Iris pigment epithelial cell (primary cell): ENCODE measurements at regions not wholly inside any gene's neighbourhood (a gene's known extent, or its start where the extent isn't known, plus 50 kb on each side); places are given as distances from the start of the nearest gene placed in this dataset.

Experiments
- DNase-seq: peaks from one replicate; pipeline ENCODE4 v3.0.0-alpha.2; 2011; ENCODE audit warnings: low read depth

DNA sequence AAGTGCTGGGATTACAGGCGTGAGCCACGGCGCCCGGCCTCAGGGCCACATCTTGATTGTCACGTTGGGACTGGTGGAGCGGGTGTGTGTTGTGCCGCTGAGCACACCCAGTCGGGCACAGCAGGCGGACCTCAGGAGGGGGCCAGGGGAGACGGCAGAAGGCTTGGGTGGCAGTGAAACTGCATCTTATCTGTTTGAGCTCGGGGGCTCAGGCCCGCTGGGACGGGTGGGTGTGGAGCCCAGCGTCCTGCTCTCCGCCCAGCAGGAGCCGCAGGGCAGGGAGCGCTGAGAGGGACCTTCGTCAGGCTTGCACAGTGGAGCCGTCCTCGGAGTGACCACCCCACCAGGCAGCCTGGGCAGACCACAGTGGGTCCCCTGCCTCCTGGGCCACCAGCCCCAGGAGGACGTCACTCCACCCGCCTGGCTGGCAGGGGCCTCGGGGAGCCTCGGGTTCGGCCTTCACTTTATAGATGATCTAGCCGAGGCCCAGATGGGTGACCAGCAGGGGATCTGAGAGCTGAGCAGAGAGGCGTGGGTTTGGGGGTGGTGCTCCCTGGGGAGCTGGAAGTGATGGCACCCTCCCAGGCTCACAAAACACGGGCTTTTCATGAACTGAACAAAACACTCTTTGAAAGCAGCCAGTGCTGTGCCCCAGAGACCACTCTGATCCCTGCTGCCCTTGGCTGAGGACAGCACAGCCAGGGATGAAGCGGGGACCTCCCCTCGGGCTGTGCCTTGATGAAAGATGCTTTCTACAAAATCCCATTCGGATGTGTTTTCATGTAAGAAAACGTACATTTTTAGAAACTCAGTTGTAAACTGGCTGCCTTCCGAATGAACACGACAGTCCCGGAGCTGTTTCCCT is 181.1 kb downstream of the SEC14L1 start:
- DNase-seq: peak; percentile 40

- peak; percentile 98 for DNase-seq
Measured at GRCh38 chr17:77322514-77323412, 182.0 kb downstream of the SEC14L1 start.

DNA sequence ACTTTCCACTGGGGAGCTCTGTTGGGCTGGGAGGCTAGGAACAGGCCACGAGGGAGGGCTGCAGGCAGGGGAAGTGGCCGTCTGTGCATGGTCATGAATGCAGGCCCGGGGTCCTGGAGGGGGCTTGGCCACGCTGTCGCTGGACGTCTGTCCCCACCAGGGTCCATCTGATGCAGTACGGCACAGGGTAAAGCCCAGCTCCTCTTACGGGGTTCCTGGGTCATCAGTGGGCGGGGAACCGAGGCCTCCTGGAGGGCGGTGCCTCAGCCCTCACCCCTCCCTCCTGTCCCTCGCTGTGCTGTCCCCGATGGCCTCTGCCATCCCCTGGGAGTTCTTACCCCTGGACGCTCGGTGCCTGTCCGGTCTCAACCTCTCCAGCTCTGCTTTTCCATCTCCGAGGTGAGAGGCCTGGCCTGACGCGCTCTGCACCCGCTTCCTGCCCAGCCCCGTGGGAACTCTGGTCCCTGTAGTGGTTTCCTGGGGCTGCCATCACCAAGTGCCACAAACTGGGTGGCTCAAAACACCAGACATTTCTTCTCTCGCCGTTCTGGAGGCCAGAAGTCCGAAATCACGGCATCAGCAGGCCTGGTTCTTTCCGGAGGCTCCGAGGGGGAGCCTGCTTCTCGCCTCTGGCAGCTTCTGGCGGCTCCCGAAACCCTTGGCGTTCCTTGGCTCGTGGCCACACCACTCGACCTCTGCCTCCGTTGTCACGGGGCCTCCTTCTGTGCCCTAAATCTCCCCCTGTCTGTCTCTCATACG is 182.8 kb downstream of the SEC14L1 start:
- DNase-seq: peak; percentile 78

DNA sequence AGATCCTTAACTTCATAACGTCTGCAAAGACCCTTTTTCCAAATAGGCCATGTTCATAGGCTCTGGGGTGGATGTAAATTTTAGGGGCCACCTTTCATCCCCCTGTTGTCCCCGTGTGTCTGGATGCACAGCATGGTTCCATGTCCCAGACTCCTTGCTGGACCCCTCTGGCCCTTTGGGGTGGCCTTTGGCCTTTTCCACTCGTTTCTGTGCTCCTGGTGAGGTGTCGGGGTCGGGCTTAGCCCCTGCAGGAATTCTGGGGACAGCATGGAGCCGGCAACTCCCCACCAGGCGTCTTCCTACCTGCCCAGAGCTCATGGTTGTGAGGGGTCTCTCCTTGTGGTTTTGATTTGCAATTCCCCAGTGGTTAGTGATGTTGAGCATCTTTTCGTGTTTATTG is 183.5 kb downstream of the SEC14L1 start:
- no peak for DNase-seq

DNA sequence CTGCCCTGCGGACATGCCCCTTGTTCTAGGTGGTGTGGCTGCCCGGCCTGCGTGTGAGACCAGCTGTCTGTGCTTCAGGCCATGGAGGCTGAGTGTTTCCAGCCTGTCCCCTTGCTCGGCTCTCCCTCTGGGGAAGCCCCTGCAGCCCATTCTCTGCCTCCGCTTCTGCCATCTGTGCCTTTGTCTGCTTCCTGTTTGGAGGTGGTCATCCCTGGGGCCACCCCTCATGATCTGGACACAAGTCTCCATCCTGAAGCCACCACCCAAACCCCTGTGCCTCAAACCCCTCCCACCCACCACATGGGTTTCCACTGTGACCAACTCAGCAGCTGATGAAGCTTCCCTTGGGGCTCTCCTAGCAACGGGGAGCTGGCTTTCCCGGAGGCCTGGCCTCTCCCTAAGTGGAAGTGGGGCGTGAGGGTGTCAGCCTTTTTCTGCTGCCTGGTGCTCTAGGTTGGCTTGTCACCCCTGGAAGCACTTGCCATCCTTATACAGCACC is 184.9 kb downstream of the SEC14L1 start:
- DNase-seq: no peak

GRCh38 chr17:77326076-77326591 is 185.4 kb downstream of the SEC14L1 start:
- DNase-seq: no peak

GRCh38 chr17:77326636-77327035 is 185.9 kb downstream of the SEC14L1 start:
- DNase-seq: no peak

DNA sequence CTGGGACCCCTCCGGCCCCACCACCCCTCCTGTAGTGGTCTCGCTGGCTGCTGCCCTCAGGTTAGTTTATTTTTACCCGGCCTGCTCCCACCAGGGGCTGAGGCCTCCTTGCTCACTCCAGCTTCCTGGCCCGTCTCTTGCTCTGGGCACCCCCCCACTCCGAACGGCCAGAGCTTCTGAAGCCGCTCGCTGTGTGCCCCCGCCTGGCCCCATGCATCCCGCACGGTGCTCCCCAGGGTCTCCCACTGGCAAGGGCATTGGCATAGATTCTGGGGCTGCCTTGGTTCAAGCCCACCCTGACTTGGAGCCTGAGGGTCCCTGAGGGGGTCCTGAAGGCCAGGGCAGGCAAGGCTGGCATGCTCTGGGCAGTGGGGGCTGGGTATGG is 186.4 kb downstream of the SEC14L1 start:
- no peak for DNase-seq

GRCh38 chr17:77327566-77328464 is 187.0 kb downstream of the SEC14L1 start:
- no peak for DNase-seq

DNA sequence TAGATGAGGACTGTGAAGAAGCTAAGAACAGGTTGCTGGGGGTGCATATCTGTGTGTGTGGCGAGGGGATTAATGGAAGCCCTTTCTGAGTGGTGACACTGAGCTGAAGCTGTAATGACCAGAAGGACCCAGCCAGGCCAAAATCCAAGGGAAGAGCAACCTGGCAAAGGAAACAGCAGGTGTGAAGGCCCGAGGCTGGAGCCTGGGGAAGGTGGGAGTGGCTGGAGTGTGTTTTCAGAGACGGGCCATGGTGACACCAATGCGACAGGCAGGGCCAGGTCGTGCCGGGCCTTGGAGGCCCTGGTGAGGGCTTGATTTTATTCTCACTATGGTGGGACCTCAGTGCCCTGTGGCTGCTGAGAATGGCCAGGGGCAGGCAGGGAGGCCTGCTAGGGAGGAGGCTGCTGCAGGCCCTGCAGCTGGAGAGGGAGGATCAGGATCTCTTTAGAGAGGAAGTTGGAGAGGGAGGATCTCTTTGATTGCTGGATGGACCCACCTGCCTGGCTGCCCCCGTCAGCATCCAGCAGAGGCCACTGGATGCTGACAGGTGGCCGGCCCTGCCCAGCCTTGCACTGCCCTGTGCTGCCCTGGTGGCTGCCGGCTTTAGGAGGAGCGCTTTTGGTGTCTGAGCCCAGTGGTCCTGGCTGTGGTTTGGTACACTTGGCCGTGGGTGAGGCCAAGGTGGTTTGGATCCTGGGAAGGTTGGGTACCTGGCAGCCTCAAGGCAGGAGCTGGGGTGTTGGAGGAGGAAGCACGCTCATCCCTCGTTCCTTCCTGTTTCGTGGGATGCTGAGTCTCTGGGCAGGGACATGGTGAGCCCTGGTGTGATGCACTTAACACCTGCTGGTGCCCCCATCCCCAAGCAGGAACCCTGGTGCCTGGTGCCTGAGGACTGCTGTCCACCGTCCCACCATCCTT is 188.3 kb downstream of the SEC14L1 start:
- DNase-seq: no peak

- DNase-seq: no peak
Measured at GRCh38 chr17:77329741-77330531, 189.2 kb downstream of the SEC14L1 start.

- no peak for DNase-seq
Measured at GRCh38 chr17:77330602-77331081, 189.9 kb downstream of the SEC14L1 start.

- peak; percentile 84 for DNase-seq
Measured at GRCh38 chr17:77331301-77331864, 190.6 kb downstream of the SEC14L1 start.

- DNase-seq: no peak
Measured at GRCh38 chr17:77332034-77332971, 191.5 kb downstream of the SEC14L1 start.

- DNase-seq: peak; percentile 89
Measured at GRCh38 chr17:77332981-77333685, 192.4 kb downstream of the SEC14L1 start.

GRCh38 chr17:77337150-77337549 is 196.4 kb downstream of the SEC14L1 start:
- no peak for DNase-seq
